Left cardiac atrium (tissue), 4 donors: ENCODE measurements at regions not wholly inside any gene's neighbourhood (a gene's known extent, or its start where the extent isn't known, plus 50 kb on each side); places are given as distances from the start of the nearest gene placed in this dataset.
A peak's percentile ranks its signal among the peaks of the same experiment; 100 is the strongest.
"Not testable (repeated sequence)": the region's sequence is repeated elsewhere in the genome, so short reads cannot be mapped to it uniquely, and the experiment has no call there.

Experiments
- ATAC-seq, 2 donors: fragments of 200-7000 bp; cut with Tn5 transposase; one replicate each; pipeline ENCODE4 v1.9.1; 2020; ENCODE audit warnings: mild to moderate bottlenecking in 2 of 2, moderate library complexity in 2 of 2
- DNase-seq: peaks from one replicate; pipeline ENCODE4 v3.0.0-alpha.2; 2020
- intact Hi-C, 2 donors: fragments of 100-400 bp; cut with DNase I; formaldehyde crosslinking; loops; one replicate each; pipeline versions ENCODE4 v1.14.1 to v1.15.1; 2022 to 2023
- donor health status: DM: no; HTN: yes; CAD: no.
- donor health status: DM: no; HTN: yes; CAD: no; lungs with severe emphysema.
- donor health status: DM: yes; HTN: yes; CAD: no.
- donor health status: Dilated cardiomyopathy.

DNA sequence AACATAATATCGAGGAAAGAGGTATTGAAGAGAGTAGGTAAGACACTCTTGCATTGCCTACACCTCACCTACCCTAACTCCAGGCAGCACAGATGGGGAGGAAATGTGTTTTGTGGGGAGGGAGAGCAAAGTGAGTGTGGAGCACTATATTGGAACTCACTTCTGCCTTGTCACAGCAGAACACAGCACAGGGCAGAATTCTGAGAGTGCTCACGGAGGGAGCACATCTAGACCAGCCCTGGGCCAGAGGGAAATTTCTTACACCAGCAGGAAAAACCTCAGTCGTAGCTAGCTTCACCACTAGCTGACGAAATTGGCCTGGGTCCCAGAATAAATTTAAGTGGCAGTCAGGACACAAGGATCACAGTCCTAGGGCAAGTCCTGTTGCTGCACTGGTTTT, 517.3 kb downstream of the TMA16 start:
- no peak for DNase-seq
- no peak for ATAC-seq
- intact Hi-C loops = no loop called here

DNA sequence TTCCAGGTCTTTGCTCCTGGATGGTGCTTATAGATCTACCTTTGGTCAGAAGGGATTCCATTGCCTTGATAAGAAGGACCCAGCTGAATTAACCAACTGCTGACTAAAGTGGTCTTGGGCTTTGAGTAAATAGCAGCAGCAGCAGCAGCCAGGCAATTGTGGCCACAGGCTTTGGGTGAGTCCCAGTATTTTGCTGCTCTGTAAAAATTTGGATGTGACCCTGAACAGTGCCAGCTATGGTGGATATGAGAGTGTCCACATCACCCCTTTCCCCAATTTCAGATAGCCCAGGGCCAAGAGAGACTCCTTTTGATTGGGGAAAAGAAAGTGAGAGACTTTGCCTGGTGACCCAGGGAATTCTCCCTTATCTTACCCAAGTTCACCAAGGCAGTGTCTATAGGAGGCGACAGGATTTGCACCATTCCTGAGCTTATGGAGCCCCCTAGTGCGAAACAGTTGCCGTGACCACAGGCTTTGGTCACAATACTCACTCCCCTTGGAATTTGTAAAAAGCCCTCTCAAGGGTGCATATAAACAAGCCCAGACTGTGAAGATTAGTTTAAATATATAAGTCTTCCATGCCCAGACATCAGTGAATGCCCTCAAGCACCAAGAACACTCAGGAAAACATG, 518.0 kb downstream of the TMA16 start:
- intact Hi-C loops = no loop called here
- no peak for DNase-seq
- no peak for ATAC-seq

- DNase-seq (no peak), ATAC-seq (no peak)
- intact Hi-C loops = no loop called here
Observed at GRCh38 chr4:164021947-164022346, 527.5 kb downstream of the TMA16 start.

DNA sequence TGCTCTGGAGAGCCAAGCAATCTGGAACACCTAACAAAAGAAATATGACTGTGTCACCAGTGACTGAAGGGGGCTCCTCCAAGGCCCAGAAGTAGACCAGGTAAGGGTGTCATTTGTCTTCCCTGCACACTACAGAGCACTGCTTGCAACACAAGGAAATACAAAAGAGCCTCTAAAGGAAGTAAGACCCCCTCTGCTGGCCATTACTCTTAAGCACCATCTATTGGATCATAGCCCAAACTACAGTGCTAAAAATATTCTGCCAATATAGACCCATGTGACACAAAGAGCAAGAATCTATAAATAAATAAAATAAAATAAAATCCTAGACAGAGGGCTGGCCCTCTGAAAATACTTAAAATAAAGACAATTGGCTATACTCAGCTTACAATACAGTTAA, 528.7 kb downstream of the TMA16 start:
- intact Hi-C loops = no loop called here

DNA sequence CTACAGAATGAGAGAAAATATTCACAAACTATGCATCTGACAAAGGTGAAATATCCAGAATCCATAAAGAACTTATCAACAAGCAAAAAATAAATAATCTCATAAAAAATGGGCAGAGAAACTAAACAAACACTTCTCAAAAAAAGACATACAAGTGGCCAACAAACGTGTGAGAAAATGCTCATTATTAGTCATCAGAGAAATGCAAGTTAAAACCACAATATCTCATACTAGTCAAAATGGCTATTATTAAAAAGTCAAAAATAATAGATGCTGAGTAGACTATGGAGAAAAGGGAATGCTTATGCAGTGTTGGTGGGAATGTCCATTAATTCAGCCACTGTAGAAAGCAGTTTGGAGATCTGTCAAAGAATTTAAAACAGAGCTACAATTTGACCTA, 533.3 kb downstream of the TMA16 start:
- no peak for DNase-seq
- ATAC-seq = no peak
- intact Hi-C loops = no loop called here

More for the DNA sequence above, 528.7 kb downstream of the TMA16 start:
- DNase-seq = no peak
- no peak for ATAC-seq

- ATAC-seq (no peak), DNase-seq (no peak)
- intact Hi-C loops = no loop called here
Observed at GRCh38 chr4:164039482-164039881, 545.0 kb downstream of the TMA16 start.

DNA sequence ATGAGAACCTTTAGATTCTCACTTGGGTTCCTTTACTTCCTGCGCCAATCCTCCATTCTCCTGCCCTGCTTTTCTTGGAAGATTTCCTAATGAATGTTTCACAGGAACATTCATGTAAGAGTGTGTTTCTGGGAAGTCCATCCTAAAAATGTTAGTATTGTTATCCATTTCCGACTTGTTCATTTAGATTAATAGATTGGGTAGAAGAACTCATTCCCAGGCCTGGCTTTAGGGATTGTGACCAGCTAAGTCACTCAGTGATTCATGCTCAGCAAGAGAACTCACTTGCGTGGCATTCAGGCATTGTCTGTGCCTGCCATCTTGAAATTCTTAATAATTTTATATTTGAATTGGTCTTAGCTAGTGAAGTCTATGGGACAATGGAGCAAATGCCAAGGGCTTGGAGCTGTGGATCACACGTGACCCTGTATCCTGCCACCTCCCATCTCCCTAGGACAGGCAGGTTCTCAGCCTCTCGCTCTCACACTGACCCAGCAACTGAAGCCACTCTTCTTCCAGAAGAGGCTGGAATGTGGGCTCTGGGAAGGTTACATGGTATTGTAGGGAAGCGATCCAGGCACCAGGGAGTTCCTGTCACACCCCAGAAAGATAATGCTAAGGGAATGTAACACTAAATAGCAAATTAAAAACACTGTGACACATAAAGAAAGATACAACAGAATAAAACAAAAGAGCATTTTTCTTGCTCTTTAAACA, 562.1 kb downstream of the TMA16 start:
- DNase-seq (no peak), ATAC-seq (no peak)
- intact Hi-C loops = no loop called here

GRCh38 chr4:164058776-164059445, 564.4 kb downstream of the TMA16 start:
- no peak for ATAC-seq
- intact Hi-C loops = no loop called here
- DNase-seq = no peak

DNA sequence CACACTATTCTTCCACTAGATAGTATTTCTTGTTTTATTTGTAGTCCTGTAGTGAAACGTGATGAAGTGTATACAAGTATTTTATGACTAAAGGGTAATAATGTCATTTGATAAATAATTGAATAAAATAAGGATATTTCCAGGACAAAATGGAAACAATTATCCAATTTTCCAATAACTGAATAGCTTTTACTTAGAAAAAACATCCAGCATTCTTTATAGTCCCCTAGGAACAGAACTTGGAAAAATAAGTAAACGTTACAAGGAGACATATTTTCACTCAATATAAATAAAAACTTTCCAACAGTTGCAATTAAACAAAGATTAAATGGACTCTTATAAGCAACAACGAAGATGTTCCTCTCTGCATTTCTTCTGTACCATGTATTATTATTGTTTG, 566.0 kb downstream of the TMA16 start:
- DNase-seq (no peak), ATAC-seq (no peak)
- intact Hi-C loops = no loop called here

GRCh38 chr4:164068392-164068791, 573.9 kb downstream of the TMA16 start:
- no peak for ATAC-seq
- DNase-seq = no peak
- intact Hi-C loops = no loop called here

- DNase-seq (no peak), ATAC-seq (no peak)
- intact Hi-C loops = no loop called here
Observed at GRCh38 chr4:164070625-164071024, 576.1 kb downstream of the TMA16 start.

DNA sequence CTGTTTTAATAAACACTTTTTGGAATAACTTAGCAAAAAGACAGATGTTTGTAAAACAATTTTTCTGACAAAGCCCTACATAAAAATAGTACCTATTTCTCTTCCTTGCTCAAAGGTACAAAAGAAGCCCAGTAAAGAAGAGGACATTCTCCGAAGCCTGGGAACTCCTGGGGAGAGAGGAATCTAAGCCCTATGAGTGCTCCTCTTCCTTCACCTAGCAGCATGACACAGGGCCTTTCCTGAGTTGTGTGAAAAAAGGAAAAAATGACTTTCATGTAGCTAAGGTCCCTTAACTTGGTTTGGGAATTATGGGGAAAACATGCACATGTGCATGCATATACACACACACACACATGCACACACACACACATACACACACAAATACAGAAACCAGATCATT, 586.9 kb downstream of the TMA16 start:
- intact Hi-C loops = no loop called here
- ATAC-seq (no peak), DNase-seq (no peak)

GRCh38 chr4:164081801-164082200, 587.3 kb downstream of the TMA16 start:
- intact Hi-C loops = no loop called here
- ATAC-seq (no peak), DNase-seq (no peak)

DNA sequence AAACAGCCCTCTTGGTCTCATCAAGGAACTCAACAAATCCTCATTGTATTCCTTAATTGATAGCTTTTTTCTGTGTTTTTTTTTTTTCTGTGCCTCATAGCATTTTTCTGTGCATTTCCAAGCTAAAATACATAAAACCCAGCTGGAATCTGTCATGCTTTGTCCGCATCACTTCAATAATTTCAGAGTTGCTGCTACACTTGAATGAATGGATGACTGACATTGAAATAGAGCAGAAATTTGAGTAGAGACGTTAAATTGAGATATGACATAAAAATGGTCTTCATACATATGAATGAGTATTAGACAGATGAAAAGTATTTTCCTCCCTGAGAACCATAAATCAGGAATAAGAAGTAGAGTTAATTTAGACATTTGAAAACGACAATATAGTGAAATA, 593.2 kb downstream of the TMA16 start:
- no peak for ATAC-seq
- intact Hi-C loops = no loop called here
- no peak for DNase-seq

DNA sequence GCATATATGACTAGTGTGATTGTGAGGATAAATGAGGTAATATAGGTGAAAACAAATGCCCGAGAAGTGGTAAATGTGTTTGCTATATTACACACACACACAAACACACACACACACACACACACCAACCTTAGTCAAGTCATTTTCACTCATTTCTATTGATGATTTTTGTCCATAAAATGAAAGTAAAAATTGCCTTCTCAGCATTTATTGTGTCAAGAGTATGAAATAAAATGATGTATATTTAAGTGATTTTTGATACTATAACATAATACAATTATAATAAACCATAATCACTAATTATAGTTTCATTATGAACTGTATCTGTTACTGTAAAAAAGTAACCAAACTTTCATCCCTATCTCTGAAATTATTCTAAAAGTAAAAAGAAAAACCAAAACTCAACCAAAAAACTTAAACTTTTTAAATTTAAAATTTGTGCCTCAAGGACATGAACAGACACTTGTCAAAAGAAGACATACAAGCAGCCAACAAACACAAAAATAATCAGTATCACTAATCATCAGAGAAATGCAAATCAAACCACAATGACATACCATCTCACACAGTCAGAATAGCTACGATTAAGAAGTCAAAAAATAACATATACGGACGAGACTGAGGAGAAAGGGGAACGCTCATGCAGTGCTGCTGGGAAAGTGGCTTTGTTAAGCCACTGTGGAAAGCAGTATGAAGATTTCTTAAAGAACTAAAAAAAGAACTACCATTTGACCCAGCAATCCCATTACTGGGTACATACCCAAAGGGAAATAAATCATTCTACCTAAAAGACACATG, 601.0 kb downstream of the TMA16 start:
- no peak for DNase-seq
- no peak for ATAC-seq
- intact Hi-C loops = no loop called here

DNA sequence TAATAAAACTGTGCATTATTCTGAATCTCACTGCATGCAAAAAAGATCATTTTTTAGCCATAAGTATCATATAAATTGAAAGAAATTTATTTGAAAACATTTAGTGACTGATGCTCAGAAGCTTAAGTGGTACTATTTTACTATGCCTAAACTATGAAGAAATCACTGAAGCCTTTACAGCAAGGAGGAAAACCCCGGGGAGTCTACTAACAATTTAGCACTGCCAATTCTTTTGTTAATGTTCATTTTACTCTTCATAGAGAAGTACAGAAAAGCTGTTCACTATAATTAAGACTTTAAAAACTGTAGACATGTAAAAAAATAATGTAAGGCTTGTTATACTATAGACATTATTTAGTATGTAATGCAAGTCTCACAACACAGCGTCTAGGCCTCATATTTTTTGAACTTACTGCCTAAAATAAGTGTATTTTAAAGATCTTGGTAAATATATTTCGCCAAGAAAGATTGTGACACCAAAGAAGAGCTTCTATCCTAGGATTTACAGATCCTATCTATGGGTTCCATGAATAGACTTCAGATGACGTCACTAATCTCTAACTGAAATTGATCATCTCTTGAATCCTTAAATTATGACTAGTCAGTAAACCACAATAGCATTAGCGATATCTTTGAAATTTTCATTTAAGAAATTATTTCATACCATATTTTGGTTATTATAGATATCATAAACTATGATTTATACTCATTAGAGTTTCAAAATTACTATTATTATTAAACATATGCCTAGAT, 602.5 kb downstream of the TMA16 start:
- ATAC-seq (no peak), DNase-seq (no peak)
- intact Hi-C loops = no loop called here

GRCh38 chr4:164100741-164101365, 606.4 kb downstream of the TMA16 start:
- intact Hi-C loops, DNase-seq, ATAC-seq: not testable (repeated sequence)

DNA sequence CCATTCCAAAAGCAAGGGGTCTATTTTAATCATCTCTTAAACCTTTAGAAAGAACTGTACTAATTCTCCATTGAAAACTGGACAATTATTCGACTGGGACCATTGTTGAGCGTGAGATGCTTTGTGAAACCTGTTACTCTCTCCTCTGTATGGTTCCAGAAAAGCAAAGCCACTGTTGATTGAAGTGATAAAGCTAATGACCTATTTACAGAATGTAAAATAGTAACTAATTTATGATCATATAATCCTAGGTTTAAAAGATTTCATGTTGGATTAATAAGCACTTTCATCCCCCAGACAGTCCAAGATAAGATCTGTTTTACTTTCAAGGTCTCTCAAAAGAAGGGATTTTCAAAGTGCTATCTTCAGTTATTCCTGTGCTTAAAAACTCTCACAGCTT, 614.5 kb downstream of the TMA16 start:
- ATAC-seq (no peak), DNase-seq (no peak)
- intact Hi-C loops = no loop called here

- intact Hi-C loops = no loop called here
Observed at GRCh38 chr4:164109503-164109902, 615.0 kb downstream of the TMA16 start.

More at GRCh38 chr4:164109503-164109902, 615.0 kb downstream of the TMA16 start:
- ATAC-seq (peak; percentile 27 to 69), DNase-seq (no peak)
